GM18909 (cell line): ENCODE measurements at regions not wholly inside any gene's neighbourhood (a gene's known extent, or its start where the extent isn't known, plus 50 kb on each side); places are given as distances from the start of the nearest gene placed in this dataset.
"Not testable (repeated sequence)": the region's sequence is repeated elsewhere in the genome, so short reads cannot be mapped to it uniquely, and the experiment has no call there.

ENCODE experiments used
- ATAC-seq: cut with Tn5 transposase; IDR thresholded peaks from one replicate; pipeline ENCODE4 v1.9.1; 2021; ENCODE audit warnings: mild to moderate bottlenecking; ENCODE audit not compliant: unreplicated experiment, poor library complexity

DNA sequence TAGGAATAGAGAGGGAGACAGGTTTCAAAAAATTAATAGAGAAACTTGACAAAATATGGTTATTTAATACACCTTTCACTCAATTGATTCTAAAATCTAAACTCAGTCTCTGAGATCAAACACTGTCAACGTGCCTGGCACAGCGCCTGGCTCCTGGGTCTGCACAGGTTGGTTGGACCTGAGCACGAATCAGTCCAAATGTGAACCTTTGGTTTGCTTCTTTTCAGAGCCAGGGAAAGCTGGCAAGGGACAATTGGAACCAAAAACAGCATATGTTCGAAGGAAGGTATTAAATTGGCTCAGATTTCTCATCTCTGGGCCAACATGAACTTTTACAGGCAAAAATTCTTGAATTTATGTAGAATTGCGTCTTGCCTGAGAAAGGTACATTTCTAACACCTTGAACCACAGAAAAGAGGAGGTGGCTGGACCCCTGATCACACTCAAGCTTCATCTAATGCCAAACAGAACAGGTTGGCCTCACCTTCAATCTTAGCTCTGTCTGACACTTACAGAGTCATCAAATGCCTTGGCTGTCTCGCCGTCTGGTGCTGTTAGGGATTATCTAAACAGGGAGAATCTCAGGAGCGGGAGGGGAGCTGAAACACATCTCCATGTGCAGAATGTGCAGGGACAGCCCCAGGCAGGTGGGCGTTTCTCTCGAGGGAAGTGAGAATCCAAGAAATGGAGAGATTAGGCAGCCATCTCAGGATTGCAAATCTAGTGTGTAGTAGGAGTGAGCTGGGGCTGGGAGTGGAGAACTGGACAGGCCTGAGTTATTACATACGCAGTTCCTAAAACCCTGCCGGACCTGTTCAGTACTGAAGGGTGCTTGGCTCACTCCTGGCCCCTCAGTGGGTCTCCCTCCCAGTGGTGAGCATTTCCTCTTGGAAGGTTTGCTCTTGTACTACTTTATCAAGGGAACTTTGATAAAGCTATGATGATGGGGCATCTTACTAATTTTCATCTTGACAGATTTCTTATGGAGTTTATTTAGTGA, 442.2 kb upstream of the B3GAT1 start:
- no peak for ATAC-seq

DNA sequence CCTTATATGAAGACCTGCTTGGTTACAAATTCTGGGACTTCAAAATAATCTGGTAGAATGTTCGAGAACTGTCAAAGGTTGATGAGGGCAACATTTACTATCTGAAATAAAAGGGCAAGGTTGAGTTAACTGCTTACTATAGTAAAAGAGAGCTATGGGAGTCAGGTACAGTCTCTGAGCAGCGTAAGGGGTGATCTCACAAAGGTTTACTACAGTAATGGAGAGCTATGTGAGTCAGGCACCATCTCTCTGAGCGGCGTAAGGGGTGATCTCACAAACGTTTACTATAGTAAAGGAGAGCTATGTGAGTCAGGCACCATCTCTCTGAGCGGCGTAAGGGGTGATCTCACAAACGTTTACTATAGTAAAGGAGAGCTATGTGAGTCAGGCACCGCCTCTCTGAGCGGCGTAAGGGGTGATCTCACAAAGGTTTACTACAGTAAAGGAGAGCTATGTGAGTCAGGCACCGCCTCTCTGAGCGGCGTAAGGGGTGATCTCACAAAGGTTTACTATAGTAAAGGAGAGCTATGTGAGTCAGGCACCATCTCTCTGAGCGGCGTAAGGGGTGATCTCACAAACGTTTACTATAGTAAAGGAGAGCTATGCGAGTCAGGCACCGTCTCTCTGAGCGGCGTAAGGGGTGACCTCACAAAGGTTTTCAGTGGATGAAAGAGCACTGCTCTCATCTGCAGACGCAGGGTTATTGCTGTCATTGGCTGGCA, 439.6 kb upstream of the B3GAT1 start:
- ATAC-seq = not testable (repeated sequence)

DNA sequence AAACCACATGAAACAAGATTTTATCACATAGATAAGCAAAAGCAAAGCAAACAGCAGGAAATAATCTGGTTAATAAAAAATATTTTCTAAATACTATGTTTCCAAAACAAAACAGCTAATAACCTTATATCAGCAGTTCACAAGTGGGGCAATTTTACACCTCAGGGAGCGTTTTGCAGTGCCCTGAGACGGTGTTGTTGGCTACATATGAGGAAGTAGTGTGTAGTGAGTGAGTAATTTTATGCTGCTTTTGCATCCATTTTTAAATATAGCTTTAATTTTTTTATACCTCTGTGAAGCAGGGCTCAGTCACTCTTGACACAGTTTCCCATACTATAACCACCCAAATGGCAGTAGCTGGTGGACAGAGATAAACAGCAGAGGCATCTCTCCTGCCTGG, 438.5 kb upstream of the B3GAT1 start:
- no peak for ATAC-seq

DNA sequence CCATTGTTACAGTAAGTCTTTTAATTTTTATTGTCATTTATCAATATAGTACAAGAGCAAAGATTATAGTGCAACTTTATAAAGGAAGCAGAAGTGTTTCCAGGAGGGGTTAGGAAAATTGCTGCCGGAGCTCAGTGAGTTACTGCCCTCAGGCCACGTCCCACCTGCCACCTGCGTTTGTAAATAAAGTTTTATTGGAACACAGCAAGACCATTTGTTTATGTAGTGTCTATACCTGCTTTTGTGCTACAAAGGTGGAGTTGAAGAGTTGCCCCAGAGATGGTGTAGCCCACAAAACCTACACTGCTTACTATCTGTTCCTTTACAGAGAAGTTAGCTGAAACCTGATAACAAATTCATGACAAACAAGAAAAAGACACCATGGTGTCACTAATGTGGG, 437.8 kb upstream of the B3GAT1 start:
- ATAC-seq = no peak

DNA sequence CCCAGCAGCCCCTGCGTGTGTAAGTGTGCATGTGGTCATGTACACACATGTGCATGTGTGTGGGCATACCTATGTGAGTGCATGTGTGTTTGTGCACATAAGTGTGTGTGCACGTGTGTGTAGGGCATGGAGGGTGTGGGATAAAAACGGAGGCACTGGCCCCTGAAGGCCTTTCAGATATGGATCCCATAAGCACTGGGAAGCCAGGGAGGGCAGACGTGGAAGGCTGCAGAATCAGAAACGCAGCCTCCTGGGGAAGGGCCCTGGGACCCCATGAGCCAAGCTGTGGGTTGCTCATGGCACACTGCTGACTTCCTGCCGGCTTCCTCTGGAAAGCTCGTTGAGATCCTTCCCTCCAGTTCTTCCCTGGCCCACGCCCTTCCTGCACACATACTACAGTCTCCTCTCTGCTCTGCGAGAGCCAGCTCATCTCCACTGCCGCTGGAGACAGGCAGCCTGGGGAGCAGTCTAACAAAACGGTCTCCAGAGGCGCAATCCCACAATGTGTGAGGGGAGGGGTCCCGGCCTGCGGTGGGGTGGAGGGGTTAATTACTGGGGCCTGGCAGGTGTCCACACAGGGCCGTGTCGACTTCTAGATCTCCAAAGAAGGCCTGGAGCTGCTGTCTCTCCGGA, 435.2 kb upstream of the B3GAT1 start:
- no peak for ATAC-seq

DNA sequence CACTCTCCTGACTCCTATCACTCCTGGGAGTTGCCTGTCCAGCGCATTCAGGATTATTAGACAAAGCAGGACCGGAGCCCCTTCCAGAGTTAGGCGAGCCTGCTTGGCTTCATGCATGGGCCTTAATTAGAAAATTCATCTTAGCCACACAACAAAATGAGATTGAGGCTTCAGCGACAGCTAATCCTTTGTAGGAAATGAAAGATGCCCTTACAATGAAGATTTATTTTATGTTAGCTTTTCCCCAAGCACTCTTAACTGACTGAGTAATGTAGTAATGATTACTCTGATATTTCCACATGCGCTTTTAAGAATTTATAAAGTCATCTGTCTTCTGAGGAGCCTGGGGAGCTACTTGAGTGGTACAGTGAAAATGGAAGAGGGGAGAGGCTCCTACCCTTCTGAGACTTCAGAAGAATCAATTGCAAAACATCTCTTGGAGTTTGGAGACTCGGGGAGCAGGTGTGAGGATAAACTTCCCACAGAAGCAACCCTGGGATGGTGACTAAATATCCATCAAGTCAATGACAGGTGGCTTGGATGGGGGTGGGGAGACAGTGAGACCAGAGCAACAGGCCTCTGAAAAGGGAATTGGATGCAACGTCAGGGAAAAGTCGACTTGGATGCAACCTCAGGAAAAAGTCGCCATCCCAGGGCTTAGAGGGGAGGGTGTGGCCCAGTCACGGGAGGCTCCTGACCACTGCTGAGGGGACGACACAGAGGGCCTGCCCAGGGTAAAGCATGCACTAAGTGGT, 434.5 kb upstream of the B3GAT1 start:
- ATAC-seq = no peak

DNA sequence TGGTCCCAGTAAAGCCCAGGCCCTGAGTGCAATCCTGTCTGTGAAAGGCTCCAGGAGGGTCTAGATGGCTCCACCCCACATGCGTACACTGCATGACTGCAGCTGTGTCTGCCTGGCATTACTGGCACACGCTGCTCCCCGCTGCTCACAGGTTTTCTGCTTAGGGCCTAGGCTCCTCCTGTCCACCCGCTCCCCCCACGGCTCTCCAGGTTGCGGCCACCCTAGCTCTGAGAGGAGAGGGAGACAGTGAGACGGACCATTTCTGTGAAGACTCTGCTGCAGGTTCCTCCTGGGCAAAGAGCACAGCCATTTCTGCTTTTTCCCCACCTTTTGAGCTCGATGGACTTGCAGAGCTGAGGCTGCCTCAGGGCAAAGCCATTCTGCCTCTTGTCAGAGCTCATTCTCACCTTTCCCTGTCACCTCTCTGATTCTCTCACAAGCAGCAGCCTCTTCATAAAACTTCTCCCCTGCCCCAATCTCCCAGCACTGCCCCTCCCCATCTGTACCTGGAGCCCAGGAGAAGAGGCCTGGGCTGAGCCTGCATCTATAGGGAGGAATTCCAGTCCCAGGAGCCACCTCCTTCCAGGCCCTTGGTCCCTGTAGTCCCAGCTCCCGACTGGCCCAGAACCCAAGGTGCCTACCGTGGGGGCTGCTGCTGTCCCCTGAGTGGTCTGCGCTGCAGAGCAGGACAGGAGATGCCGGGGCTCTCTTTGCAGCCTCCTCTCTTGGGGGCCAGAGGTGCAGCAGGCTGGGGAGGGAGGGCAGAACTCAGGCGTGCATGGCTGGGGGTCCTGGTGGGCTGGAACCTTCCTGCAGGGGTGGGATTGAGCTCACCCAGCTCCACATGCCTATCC, 433.7 kb upstream of the B3GAT1 start:
- ATAC-seq = no peak

DNA sequence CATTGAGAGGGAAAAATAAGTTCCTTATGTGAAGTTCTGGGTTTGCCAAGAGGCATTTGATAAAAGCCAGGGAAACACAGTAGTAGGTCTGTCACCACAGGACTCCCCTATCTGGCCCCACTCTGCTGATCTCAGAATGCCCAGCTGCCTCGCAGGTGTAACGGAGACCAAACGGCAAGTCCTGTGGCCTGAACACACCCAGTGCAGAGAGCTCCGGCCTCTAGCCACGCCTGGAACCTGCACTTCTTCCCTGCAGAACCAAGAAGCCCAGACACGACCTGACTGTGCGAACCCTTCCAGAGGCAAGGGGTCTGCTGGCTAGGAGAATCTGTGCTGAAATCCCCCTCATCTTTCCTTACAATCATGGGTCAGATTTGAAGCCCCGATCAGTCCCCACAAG, 432.8 kb upstream of the B3GAT1 start:
- ATAC-seq = no peak

DNA sequence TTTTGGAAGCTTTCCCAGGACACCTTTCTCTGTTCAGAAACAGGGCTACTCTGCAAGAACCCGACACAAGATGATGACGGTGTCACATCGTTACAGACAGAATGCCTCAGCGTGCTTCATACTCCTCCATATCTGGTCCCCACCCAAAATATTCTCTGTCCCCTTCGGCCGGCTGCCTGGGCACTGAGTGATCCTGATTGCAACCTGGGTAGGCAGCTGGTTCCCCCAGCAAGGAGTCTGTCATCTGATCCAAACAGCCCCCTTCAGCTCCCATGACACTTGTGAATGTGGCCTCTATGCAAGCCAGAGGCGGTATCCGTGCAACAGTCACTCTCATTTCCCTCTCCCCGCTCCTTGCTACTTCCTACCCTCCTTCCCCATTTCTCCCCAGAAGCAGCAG, 431.7 kb upstream of the B3GAT1 start:
- no peak for ATAC-seq

DNA sequence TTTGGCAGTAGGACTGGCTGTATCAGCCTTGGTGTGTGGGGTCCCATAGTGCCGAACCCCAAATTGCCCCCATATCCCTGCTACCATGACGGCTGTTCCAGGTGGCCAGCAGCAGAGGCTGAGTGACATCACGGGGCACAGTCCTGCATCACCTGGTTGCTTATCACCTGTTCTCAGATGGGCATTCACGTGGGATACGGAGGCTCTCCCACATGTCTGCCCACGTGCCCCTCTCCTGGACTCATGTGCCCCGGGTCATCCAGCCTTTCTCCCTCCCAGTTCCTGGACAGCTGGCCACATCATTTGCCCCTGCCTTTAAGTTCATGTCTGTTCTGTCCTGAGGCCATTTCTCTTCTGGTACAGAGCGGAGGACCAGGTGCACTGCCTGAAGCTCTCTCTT, 431.0 kb upstream of the B3GAT1 start:
- no peak for ATAC-seq

DNA sequence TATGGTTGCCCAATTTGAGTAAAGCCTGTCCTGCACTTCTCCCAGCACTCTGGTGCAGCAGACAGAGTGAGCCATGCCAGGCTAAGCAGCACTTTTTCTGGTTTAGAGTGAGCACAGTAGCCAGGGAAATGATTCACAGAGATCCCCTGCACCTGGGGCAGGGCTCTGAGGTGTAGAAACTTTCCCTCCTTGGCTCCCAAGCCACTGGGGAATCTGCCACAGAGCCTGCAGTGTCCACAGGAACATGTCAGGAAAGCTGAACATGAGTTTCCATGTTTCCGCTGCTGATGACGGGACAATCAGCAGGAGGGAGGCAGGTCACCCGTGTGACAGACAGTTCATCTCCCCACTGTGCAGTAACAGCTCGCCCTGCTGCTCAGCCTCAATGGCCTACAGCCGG, 429.9 kb upstream of the B3GAT1 start:
- ATAC-seq = no peak

DNA sequence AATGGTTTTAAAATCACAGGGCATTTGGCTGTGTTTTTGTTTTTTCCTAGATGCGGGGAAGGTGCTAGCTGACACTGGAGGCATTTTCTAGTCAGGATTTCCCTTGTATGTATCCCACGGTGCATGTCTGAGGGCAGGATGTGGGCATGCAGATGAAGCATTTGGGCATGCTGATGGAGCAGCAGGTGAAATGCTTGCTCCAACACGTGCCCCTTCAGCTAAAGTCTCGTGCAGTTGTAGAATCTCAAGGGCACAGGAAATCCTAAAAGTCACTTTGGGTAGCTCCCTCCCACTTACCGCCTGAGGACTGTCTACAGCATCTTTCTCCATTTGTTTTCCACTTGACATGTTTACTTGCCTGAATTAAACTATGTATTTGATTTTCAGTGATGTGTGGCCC, 429.4 kb upstream of the B3GAT1 start:
- no peak for ATAC-seq

DNA sequence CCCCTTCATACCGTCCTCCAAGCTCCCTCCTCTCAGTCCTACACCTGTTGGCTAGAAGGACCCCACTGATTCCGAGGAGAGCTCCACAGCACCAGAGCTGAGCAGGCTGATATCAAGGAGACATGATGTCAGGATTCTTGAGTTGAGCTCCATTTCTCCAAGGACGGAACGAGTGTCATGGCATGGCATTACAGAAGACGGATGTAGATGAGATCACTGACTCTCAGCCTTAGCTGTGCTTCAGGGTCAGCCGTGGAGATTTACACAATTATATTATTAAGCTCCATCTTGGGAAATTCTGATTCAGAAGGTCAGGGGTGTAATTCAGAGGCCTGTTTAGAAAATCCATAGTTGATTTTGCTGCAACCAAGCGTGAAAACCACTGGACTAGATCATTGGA, 428.9 kb upstream of the B3GAT1 start:
- ATAC-seq = no peak

DNA sequence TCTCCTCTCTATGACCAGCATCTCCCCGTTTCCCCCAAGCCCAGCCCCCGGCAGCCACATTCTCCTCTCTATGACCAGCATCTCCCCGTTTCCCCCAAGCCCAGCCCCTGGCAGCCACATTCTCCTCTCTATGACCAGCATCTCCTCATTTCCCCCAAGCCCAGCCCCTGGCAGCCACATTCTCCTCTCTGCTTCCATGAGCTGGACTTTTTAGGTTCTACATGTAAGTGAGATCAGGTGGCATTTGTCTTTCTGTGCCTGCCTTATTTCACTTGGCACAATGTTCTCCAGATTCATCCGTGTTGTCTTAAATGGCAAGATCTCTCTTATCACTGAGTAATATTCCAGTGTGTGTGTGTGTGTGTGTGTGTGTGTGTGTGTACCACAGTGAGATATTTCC, 428.1 kb upstream of the B3GAT1 start:
- ATAC-seq = not testable (repeated sequence)

DNA sequence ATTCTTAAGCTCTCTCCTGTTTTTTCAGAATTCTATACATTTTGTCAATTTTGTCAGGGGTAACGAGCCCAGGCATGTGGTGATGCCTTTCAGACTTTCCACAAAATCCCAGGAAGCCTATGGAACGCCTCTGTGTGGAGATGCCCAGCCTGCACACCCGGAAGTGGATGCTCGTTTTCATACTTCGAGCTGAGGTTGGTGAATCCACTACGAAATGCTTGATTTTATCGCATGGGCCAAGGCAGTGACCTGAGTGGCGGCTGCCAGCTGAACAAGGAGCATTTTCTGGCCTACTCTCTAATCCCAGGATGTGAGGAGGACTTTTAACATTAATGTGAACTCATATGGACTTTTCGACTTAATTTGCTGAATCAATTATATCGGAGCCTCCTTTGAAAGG, 426.7 kb upstream of the B3GAT1 start:
- ATAC-seq = no peak

DNA sequence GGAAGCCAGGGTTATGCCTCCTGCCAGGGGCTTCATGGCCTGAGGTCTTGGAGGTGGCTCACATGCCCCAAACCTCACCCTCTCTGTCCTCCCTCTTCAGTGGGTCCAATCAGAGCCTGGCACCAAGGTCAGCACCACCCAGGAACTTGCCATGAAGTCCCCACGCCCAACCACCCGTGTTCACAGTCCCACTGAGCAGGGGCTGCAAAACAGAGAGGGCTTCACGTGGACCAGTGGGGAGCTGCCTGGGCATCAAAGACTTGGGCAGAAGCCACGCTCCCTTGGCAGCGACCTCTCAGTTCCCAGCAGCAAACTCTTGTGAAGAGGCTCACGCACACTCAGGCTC, 425.8 kb upstream of the B3GAT1 start:
- ATAC-seq = no peak

DNA sequence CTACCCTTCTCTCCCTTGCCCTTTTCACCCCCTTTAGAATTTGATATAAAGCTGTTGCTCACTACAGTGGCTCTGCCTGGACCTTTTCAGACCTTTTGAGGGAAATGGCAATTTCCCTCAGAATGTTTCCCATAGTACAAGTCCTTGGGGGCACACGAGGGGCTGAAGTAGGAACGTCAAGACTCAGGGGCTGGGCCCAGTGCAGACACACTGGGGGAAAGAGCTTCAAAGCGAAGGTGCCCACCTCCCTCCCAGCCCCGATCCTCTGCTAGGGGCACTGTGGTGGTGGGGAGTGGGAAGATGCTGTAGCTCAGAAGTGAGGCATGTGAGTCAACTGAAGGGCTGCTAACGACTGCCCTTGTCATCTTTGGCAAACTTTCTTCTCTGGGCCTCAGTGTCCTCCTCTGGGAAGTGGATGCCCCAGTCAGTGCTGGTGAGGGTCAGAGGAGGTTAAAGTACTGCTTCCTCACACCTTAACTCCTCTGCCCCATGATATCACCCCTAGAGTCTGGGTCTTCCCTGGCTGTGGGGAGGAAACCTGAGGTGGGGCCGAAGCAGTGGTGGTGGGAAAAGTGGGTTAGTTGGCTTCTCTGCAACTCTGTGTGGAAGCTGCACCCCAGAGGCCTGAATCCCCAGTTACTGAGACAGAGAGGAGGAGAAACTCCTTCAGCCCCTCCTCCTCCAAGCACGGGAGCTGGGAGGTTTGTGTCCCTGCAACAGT, 425.3 kb upstream of the B3GAT1 start:
- ATAC-seq = no peak

DNA sequence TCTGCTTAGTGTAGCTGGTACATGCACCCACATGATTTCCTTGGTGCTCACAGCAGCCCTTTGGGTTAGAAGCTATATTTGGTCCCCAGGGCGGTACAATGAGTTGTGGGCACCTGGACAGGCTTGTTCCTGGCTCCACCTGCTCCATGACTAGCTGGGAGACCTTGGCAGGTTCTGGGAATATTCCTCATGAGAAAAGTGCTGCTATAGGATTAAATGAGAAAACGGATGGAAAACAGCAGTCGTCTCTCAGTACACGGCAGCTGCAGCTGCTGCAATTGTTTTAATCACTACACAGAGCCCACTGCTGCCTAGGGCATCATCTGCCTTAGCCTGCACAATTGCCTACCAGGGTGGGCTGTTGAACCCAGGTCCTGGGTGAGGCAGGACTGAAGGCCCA, 424.5 kb upstream of the B3GAT1 start:
- no peak for ATAC-seq

DNA sequence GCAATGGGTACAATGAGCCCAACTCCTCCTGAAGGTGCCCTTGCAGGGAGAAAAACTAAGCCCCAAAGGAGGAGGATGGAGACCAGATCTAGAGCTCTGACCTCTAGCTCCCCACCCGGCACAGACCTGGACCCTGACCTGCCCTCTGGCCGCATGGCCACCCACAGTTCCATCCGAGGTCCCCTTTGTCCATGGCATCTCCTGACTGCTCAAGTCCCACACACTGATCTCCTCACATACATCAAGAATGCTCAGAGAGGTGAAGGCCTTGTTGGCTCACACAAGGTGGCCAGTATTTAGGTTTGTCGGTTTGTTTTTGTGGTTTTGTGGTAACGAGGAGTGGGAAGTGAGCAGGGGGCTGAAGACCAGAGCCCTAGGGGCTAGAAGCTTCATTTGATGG, 423.5 kb upstream of the B3GAT1 start:
- no peak for ATAC-seq
